ENCODE measurements at regions not wholly inside any gene's neighbourhood (a gene's known extent, or its start where the extent isn't known, plus 50 kb on each side); places are given as distances from the start of the nearest gene placed in this dataset.
"Not testable (repeated sequence)": the region's sequence is repeated elsewhere in the genome, so short reads cannot be mapped to it uniquely, and the experiment has no call there.

DNA sequence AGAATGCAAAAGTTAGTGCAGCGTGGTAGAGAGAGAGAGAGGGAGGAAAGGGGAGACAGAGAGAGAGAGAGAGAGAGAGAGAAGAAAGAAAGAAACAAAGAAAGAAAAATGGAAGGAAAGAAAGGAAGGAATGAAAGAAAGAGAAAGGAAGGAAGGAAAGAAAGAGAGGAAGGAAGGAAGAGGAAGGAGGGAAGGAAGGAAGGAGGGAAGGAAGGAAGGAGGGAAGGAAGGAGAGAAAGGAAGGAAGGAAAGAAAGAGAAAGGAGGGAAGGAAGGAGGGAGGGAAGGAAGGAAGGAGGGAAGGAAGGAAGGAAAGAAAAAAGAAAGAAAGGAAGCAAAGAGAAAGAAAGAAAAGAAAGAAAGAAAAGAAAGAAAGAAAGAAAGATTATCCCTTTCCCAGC lies 209.8 kb upstream of the MYO3A start:
- no peak for DNase-seq

DNA sequence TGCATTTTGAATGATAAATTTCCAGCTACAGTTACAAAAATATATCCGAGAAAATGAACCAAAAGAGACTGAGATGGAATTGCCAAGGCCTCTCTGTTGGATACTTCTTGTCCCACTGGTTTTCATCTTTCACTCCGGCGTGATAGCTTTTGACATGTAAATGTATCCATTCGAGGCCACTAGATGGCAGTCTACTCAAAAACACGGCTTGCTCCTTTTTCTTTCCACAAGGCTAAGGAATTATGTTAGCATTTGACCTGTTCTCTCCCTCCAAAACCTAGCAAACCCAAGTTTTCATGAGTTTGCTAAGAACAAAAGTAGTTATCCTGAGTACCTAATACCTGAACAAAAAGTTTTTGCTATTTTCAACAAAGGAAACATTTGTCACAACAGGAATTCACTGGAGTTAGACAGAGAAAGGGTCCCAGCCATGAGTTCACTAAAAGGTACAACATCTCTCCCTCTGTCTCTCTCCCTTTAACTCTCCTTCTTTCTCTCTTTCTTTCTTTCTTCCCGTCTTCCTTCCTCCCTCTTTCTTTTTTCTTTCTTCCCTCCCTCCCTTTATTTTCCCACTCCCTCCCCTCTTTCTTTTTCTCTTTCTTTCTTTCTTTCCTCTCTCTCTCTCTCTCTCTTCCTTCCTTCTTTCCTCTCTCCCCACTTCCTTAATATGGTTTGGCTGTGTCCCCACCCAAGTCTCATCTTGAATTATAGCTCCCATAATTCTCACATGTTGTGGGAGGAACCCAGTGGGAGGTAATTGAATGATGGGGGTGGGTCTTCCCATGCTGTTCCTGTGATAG lies 207.9 kb upstream of the MYO3A start:
- DNase-seq: peak; percentile 77

DNA sequence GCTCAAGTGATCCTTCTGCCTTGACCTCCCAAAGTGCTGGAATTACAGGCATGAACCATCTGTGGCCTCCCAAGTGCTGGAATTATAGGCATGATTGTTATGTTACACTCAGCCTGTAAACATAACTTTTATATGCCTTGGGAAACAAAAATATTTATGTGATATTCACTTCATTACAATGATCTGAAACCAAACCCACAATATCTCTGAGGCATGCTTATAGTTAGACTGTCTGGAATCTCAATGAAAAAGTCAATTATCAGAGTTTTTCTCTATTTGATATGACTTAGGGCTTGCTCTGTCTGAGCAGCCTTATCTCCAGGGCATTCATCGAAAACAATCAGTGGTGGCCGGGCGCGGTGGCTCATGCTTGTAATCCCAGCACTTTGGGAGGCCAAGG lies 195.3 kb upstream of the MYO3A start:
- DNase-seq: no peak

DNA sequence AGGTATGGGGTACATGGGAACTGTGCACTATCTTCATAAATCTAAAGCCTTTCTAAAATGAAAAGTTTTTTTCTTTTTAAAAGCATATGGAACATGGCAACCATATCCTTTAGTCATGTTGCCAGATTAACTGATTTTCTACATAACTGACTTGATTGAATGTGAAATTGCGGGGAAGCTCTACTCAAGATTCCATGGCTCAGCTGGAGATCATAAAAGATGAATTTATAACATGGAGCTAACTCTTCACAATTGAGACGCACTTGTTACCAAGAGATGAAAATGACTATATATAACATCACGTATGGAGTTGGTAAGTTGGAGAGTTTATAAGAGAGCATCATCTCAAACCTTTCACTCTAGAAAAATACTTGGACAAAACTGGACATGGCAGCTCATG lies 190.2 kb upstream of the MYO3A start:
- no peak for DNase-seq

- no peak for DNase-seq
These were observed 189.5 kb upstream of the MYO3A start for GRCh38 chr10:25744574-25744973.

- DNase-seq: no peak
These were observed 188.1 kb upstream of the MYO3A start for GRCh38 chr10:25745976-25746375.

DNA sequence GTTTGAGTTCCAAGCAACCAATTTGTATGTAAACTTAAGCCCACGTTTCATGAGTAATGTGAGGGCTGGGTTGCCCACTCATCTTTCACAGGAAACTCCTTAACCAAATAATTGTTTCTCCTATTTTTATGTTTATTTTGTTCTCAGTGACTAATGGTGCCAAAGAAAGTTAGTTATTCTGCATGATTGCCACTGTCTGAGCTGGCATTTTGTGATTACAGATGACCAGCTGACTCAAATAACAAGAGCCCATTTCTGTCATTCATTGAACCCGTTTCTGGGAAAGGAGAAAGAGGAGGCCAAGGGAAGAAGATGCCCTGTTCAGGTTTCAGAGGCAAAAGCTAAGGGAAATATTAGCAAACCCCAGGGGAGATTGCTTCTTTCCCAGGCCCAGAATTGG lies 186.9 kb upstream of the MYO3A start:
- peak; percentile 28 for DNase-seq

DNA sequence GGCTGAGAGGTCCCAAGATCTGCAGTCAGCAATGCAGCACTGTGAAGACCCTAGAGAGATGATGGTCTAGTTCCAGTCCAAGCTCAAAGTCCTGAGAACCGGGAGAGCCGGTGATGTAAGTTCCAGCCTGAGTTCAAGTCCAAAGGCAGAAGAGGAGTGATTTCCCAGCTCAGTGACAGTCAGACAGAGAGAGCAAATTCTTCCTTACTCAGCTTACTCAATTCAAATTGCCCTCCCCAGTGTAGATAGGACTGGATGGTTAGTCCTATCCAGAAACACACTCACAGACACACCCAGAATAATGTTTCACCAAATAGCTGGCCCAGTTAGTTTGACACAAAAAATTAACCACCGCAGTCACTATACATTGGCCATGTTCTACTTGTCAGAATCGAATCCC lies 185.5 kb upstream of the MYO3A start:
- no peak for DNase-seq

- peak; percentile 10 for DNase-seq
These were observed 180.3 kb upstream of the MYO3A start for GRCh38 chr10:25753776-25754175.

DNA sequence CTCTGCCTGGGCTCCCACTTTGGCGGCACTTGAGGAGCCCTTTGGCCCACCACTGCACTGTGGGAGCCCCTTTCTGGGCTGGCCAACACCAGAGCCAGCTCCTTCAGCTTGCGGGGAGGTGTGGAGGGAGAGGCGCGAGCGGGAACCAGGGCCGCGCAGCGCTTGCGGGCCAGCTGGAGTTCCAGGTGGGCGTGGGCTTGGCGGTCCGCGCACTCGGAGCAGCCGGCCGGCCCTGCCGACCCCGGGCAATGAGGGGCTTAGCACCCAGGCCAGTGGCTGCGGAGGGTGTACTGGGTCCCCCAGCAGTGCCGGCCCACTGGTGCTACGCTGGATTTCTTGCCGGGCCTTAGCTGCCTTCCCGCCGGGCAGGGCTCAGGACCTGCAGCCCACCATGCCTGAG lies 178.2 kb upstream of the MYO3A start:
- DNase-seq: not testable (repeated sequence)

- DNase-seq: no peak
These were observed 177.2 kb upstream of the MYO3A start for GRCh38 chr10:25756784-25757183.

DNA sequence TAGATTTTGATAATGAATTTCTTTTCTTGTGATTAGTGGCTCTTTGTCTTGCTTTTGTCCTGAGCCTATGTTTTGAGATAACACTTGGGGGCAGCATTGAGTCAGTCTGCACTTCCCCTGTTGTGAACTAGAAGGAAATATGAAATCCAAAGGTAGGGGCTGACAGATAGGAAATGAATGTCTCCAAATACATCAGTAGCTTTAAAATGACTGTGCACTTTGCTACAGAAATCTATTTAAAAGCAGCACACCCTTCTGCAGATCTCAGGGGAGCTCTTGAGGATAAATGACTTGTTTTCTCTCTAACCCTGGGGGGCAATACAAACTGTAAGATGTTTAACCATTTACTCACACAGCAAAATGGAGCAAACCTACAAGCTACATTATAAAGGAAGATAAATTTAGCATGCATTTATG lies 176.0 kb upstream of the MYO3A start:
- peak; percentile 73 for DNase-seq

- no peak for DNase-seq
These were observed 175.5 kb upstream of the MYO3A start for GRCh38 chr10:25758511-25758910.

- DNase-seq: no peak
These were observed 172.1 kb upstream of the MYO3A start for GRCh38 chr10:25761937-25762336.

DNA sequence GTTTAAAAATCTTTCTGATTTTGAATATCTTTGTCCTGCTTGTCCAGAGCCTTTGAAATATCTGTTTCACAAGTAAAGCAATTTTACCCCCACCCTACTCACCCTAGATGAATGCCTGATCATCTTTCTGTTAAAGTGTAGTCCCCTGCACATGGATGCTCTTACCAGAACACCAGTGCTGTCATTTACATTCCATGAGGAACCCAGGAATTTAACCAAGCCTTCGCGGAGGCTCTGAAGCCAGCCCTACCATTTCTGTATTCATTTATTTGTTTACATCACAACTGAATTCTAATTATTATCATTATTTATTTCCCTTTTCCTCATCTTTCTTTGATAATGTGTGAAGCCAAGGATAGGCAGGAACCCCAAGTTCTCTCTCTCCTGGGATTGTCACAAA lies 167.8 kb upstream of the MYO3A start:
- no peak for DNase-seq

GRCh38 chr10:25766687-25767221 lies 167.3 kb upstream of the MYO3A start:
- DNase-seq: peak; percentile 82

DNA sequence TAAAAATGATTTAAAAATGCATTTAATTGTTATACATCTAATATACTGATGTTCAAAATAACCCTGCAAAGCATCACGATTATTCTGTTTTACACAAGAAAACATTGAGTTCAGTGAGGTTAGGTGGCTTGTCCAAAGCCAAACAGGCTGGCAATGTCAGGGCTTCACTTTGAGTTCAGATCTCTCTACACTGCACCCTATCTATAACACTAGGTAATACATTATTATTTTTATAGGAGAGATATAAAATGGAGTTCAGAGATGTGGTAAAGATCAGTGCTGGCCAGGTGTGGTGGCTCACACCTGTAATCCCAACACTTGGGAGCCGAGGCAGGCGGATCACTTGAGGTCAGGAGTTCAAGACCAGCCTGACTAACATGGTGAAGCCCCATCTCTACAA lies 165.9 kb upstream of the MYO3A start:
- no peak for DNase-seq

DNA sequence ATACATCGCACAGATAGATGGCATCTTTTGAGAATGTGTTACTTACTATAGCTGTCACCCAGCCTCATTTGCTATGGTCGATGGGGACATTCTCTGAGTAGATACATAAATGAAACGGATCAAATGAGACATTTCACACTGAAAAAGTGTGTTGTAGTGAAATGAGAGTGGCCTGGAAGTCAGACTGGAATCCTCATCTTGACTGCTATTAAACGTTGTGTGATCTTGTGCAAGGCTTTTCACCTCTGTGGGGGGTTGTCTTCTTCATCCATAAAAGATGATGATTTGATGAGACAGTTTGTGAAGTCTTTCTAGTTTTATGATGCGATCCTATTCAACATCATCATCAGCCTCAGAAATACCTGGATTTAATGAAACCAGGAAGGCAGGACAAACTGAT lies 155.4 kb upstream of the MYO3A start:
- DNase-seq: peak; percentile 13

DNA sequence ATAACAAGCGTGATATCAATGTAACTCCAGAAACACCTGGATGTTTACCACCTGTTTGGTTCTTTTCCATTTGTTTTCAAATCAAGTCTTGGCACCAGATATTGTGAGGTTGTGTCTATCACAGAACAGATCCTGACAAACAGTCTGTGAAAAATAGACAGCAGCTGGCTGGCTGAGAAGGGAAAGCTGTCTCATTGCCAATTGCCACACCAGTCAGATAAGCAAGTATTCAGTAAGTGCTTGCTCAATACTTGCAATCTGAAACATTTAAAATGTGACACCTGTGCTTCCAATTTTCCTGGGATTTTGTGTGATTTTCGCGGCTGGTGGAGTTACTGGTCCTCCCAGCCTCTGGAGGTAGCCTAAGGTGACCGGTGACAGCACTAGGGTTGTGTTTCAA lies 147.9 kb upstream of the MYO3A start:
- no peak for DNase-seq

GRCh38 chr10:25786899-25787298 lies 147.1 kb upstream of the MYO3A start:
- DNase-seq: no peak

DNA sequence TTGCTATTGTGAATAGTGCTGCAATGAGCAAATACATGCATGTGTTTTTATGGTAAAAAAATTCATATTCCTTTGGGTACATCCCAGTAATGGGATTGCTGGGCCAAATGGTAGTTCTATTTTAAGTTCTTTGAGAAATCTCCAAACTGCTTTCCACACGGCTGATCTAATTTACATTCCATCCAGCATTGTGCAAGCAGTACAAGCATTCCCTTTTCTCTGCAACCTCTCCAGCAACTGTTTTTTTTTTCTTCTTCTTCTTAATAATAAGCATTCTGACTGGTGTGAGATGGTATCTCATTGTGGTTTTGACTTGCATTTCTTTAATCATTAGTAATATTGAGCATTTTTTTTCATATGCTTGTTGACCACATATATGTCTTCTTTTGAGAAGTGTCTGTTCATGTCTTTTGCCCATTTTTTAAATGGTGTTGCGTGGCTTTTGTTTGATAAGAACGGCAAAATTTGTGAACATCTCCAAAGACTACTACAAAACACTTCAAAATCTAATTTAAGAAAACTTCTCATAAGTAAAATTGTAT lies 136.1 kb upstream of the MYO3A start:
- DNase-seq: no peak

DNA sequence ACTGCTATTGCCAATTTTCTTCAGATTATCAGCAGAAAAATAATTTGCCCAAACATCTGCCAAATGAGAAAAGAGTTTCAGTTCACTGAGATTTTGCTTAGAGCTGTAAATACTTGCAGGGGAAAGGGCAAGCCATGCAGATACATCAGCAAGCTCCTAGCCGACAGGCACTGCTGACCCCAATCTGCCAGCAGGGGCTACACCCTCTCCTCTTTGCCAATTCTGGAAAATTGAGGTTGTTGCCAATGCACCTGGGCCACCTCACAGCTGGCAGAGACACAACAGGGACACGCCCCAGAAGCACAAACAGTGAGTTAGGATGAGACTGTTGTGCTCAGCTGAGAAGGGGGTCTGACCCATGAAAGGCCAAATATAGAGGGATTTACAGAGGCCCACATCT lies 129.5 kb upstream of the MYO3A start:
- no peak for DNase-seq

GRCh38 chr10:25805986-25806385 lies 128.0 kb upstream of the MYO3A start:
- no peak for DNase-seq

GRCh38 chr10:25808372-25808771 lies 125.7 kb upstream of the MYO3A start:
- no peak for DNase-seq

Data from retina (tissue), 1 donor.